Retinal pigment epithelial cell (primary cell): ENCODE measurements at regions not wholly inside any gene's neighbourhood (a gene's known extent, or its start where the extent isn't known, plus 50 kb on each side); places are given as distances from the start of the nearest gene placed in this dataset.

ENCODE experiments used
- DNase-seq: peaks from one replicate; pipeline ENCODE4 v3.0.0-alpha.2; 2010; ENCODE audit warnings: low read depth
- H3K4me3 ChIP-seq: 2 replicates; pipeline ENCODE4 v1.5.1; 2011; ENCODE audit warnings: mild to moderate bottlenecking, low read length, control low read depth, moderate library complexity
- CTCF ChIP-seq: conservative IDR thresholded peaks from 2 replicates; pipeline ENCODE4 v1.5.1; 2011; ENCODE audit warnings: low read depth, low read length, control low read depth, inconsistent platforms

- TF ChIP-seq CTCF: no peak
- no peak for DNase-seq
- no peak overlapping the region for H3K4me3 ChIP-seq
These were observed 84.6 kb downstream of the GP2 start for GRCh38 chr16:20242568-20243255.

GRCh38 chr16:20241321-20241720, 86.0 kb downstream of the GP2 start:
- no peak for TF ChIP-seq CTCF
- no peak overlapping the region for H3K4me3 ChIP-seq
- no peak for DNase-seq

GRCh38 chr16:20236579-20237289, 90.6 kb downstream of the GP2 start:
- TF ChIP-seq CTCF: no peak
- H3K4me3 ChIP-seq: no peak overlapping the region
- DNase-seq: no peak

- no peak for DNase-seq
- H3K4me3 ChIP-seq: no peak overlapping the region
- no peak for TF ChIP-seq CTCF
These were observed 102.0 kb downstream of the GP2 start for GRCh38 chr16:20225228-20225733.

GRCh38 chr16:20221208-20221607, 106.1 kb downstream of the GP2 start:
- no peak for TF ChIP-seq CTCF
- no peak for DNase-seq
- H3K4me3 ChIP-seq: no peak overlapping the region

GRCh38 chr16:20218093-20218492, 109.2 kb downstream of the GP2 start:
- DNase-seq: no peak
- no peak overlapping the region for H3K4me3 ChIP-seq
- TF ChIP-seq CTCF: no peak
